OCI-LY3 (cell line): ENCODE measurements at regions not wholly inside any gene's neighbourhood (a gene's known extent, or its start where the extent isn't known, plus 50 kb on each side); places are given as distances from the start of the nearest gene placed in this dataset.

Experiments
- H2AFZ ChIP-seq: fragments of 200-600, 300-600 bp; shearing (Covaris generic); 2 replicates; pipeline ENCODE4 v1.6.0; 2014; ENCODE audit warnings: antibody characterized with exemption, low read depth, low read length
- H3K27ac ChIP-seq: fragments of 200-600, 300-600 bp; sonication (generic); 2 replicates; pipeline ENCODE4 v1.5.1; 2014; ENCODE audit warnings: mild to moderate bottlenecking, low read length, moderate library complexity, mixed read lengths
- H3K27me3 ChIP-seq: fragments of 200-600, 300-600 bp; sonication (generic); 2 replicates; pipeline ENCODE4 v1.6.1; 2014; ENCODE audit warnings: low read depth, low read length, mixed read lengths
- H3K36me3 ChIP-seq: fragments of 200-600, 300-600 bp; sonication (generic); replicated peaks from 2 replicates; pipeline ENCODE3; 2014; ENCODE audit warnings: low read depth, low read length, mixed read lengths
- H3K4me1 ChIP-seq: fragments of 300-600, 200-600 bp; sonication (generic); 2 replicates; pipeline ENCODE4 v1.6.1; 2014; ENCODE audit warnings: low read length, mixed read lengths
- H3K4me2 ChIP-seq: fragments of 200-600, 300-600 bp; sonication (generic); 2 replicates; pipeline ENCODE4 v1.6.1; 2014; ENCODE audit warnings: low read length, mixed read lengths
- H3K4me3 ChIP-seq: fragments of 300-600, 200-600 bp; sonication (generic); 2 replicates; pipeline ENCODE4 v1.5.1; 2014; ENCODE audit warnings: antibody characterized with exemption, mild to moderate bottlenecking, low read length, moderate library complexity
- H3K79me2 ChIP-seq: fragments of 300-600, 200-600 bp; shearing (Covaris generic); 2 replicates; pipeline ENCODE4 v1.6.1; 2014; ENCODE audit warnings: mild to moderate bottlenecking, low read length, mixed read lengths
- H3K9ac ChIP-seq: fragments of 300-600, 200-600 bp; shearing (Covaris generic); 2 replicates; pipeline ENCODE4 v1.6.0; 2014; ENCODE audit warnings: mild to moderate bottlenecking, low read length, moderate library complexity
- H3K9me3 ChIP-seq: fragments of 200-600, 300-600 bp; shearing (Covaris generic); 2 replicates; pipeline ENCODE4 v1.6.1; 2014; ENCODE audit warnings: low read length, mixed read lengths; ENCODE audit not compliant: insufficient read depth
- H4K20me1 ChIP-seq: fragments of 200-600, 300-600 bp; sonication (generic); 2 replicates; pipeline ENCODE4 v1.6.1; 2016; ENCODE audit warnings: low read length, mixed read lengths; ENCODE audit not compliant: insufficient read depth
- CTCF ChIP-seq: fragments of 200-600, 300-600 bp; sonication (generic); IDR thresholded peaks from 2 replicates; pipeline ENCODE4 v1.5.1; 2014; ENCODE audit warnings: antibody characterized with exemption, low read length, low read depth
- EZH2phosphoT487 ChIP-seq: fragments of 200-600 bp; shearing (Covaris generic); IDR thresholded peaks from 2 replicates; pipeline ENCODE4 v1.6.1; 2018; ENCODE audit warnings: antibody characterized with exemption, mixed run types, low read depth

DNA sequence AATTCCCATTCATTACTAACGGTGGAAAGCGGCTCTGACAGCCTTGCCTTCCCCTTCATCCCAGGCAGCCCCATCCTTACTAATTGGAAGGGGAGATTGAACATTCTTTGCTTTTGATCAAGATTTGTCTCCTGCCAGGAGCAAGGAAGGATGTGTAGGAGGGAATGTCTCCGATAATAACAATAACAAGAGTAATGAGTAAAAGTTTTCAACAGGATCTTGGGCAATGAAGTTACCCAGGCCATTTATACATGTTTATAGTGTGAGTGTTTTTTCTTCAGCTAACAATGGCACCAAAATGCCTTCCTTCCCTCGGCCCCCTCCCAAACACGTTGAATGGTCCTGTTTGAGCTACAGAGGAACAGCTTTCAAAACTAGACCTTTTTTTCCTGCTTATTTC, 83.8 kb downstream of the GATA6 start:
- H3K4me1 ChIP-seq = no peaks in the 10 kb centered on the region
- TF ChIP-seq EZH2phosphoT487 (no peak), CTCF (no peak)
- H3K4me2 ChIP-seq = no peak overlapping the region
- no peak overlapping the region for H3K27ac ChIP-seq
- H3K27me3 ChIP-seq = peaks cover 9% of the 10 kb centered on the region; the same call in 1 of the 2 replicates
- H3K9ac ChIP-seq = no peak overlapping the region
- no peak overlapping the region for H3K4me3 ChIP-seq
- no peaks in the 10 kb centered on the region for H3K9me3 ChIP-seq
- H4K20me1 ChIP-seq = no peaks in the 10 kb centered on the region
- no peaks in the 10 kb centered on the region for H3K36me3 ChIP-seq
- no peak overlapping the region for H2AFZ ChIP-seq
- H3K79me2 ChIP-seq = no peaks in the 10 kb centered on the region
